Ramos (cell line): ENCODE measurements at regions not wholly inside any gene's neighbourhood (a gene's known extent, or its start where the extent isn't known, plus 50 kb on each side); places are given as distances from the start of the nearest gene placed in this dataset.
"Not testable (repeated sequence)": the region's sequence is repeated elsewhere in the genome, so short reads cannot be mapped to it uniquely, and the experiment has no call there.

Source experiments
- in situ Hi-C: fragments of 300-500 bp; cut with MboI; formaldehyde crosslinking; loops from one replicate; pipeline ENCODE4 v1.14.3; 2022; ENCODE audit warnings: low sequenced_read_pairs; ENCODE audit not compliant: unreplicated experiment

GRCh38 chrX:115840729-115841409 is 279.9 kb downstream of the PLS3 start:
- in situ Hi-C loops = not testable (repeated sequence)

- in situ Hi-C loops = not testable (repeated sequence)
Observed at GRCh38 chrX:115850986-115851385, 290.0 kb downstream of the PLS3 start.

GRCh38 chrX:115853260-115853659 is 292.3 kb downstream of the PLS3 start:
- in situ Hi-C loops = not testable (repeated sequence)

GRCh38 chrX:115881170-115881569 is 289.4 kb upstream of the AGTR2 start:
- in situ Hi-C loops = not testable (repeated sequence)

- in situ Hi-C loops = not testable (repeated sequence)
Observed at GRCh38 chrX:115884121-115884520, 286.4 kb upstream of the AGTR2 start.

GRCh38 chrX:115888041-115888440 is 282.5 kb upstream of the AGTR2 start:
- in situ Hi-C loops = not testable (repeated sequence)

GRCh38 chrX:115888519-115888918 is 282.0 kb upstream of the AGTR2 start:
- in situ Hi-C loops = not testable (repeated sequence)

- in situ Hi-C loops = no loop called here
Observed at GRCh38 chrX:115889121-115889890, 281.2 kb upstream of the AGTR2 start.

GRCh38 chrX:115892056-115892708 is 278.4 kb upstream of the AGTR2 start:
- in situ Hi-C loops = no loop called here

GRCh38 chrX:115892787-115893671 is 277.5 kb upstream of the AGTR2 start:
- in situ Hi-C loops = no loop called here

- in situ Hi-C loops = no loop called here
Observed at GRCh38 chrX:115894087-115894486, 276.5 kb upstream of the AGTR2 start.

- in situ Hi-C loops = no loop called here
Observed at GRCh38 chrX:115895678-115896329, 274.7 kb upstream of the AGTR2 start.

GRCh38 chrX:115896362-115896761 is 274.2 kb upstream of the AGTR2 start:
- in situ Hi-C loops = no loop called here

- in situ Hi-C loops = no loop called here
Observed at GRCh38 chrX:115897956-115898355, 272.6 kb upstream of the AGTR2 start.

GRCh38 chrX:115898382-115899001 is 272.1 kb upstream of the AGTR2 start:
- in situ Hi-C loops = no loop called here

GRCh38 chrX:115900425-115900824 is 270.1 kb upstream of the AGTR2 start:
- in situ Hi-C loops = no loop called here

- in situ Hi-C loops = no loop called here
Observed at GRCh38 chrX:115901241-115901640, 269.3 kb upstream of the AGTR2 start.

- in situ Hi-C loops = no loop called here
Observed at GRCh38 chrX:115902995-115903394, 267.5 kb upstream of the AGTR2 start.

GRCh38 chrX:115906276-115906675 is 264.3 kb upstream of the AGTR2 start:
- in situ Hi-C loops = no loop called here
